ENCODE measurements at regions not wholly inside any gene's neighbourhood (a gene's known extent, or its start where the extent isn't known, plus 50 kb on each side); places are given as distances from the start of the nearest gene placed in this dataset.

DNA sequence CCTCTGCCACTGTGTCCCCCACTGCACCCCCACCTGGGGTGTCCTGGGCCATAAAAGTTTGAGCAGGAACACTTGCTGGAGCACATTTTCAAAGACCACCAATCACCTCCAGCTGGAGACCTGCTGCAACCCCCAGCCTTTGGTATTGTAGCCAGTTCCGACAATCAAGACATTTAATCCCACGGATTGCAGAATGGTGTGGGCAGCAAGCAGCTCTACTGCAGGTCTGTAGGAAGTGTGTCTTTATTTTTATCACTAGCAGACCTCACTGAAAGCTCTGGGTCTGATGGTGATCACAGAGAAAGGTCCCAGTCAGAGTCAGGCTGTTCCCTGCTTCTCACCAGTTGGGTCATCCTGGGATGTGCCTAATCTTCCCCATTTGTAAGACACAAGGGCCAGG, 167.1 kb upstream of the ECI2 start:
- TF ChIP-seq POLR2AphosphoS5 (IDR thresholded peaks at IDR 0.05; ENCODE audit: low read depth, low read length) (no peak), SIN3A (IDR thresholded peaks at IDR 0.05; ENCODE audit: borderline replicate concordance, insufficient read depth, low read length) (no peak), FOXP2 (optimal IDR thresholded peaks at IDR 0.05; ENCODE audit: borderline replicate concordance, extremely low read depth, extremely low read length, insufficient read depth) (no peak), REST (IDR thresholded peaks at IDR 0.05; ENCODE audit: insufficient read depth in 1 of 2, low read depth in 2 of 2, low read length in 2 of 2) (no peak), TAF1 (IDR thresholded peaks at IDR 0.05; ENCODE audit: borderline replicate concordance, insufficient read depth, low read length) (no peak)

Data from PFSK-1 (cell line).